Gastrocnemius medialis (tissue), 4 donors: ENCODE measurements at regions not wholly inside any gene's neighbourhood (a gene's known extent, or its start where the extent isn't known, plus 50 kb on each side); places are given as distances from the start of the nearest gene placed in this dataset.

Experiments
- ATAC-seq, 2 donors: fragments of 150-250 bp; one replicate each; pipeline ENCODE4 v1.9.1; 2016
- DNase-seq, 2 donors: peaks; one replicate each; pipeline ENCODE4 v3.0.0-alpha.2; 2019
- H3K27ac ChIP-seq, 4 donors: fragments of 200-600 bp; sonication (generic); 1 replicate in 1 of 4; 2 replicates in 3 of 4; pipeline ENCODE4 v1.5.1; 2016 to 2018; ENCODE audit warnings: mild to moderate bottlenecking in 2 of 4, moderate library complexity in 1 of 4
- H3K27me3 ChIP-seq, 3 donors: fragments of 200-600 bp; sonication (generic) in 2 of 3; 1 replicate in 1 of 3; 2 replicates in 2 of 3; pipeline versions ENCODE4 v1.5.1 to v1.6.0; 2016 to 2019; ENCODE audit warnings: mild to moderate bottlenecking in 1 of 3, moderate library complexity in 1 of 3
- H3K36me3 ChIP-seq, 2 donors: fragments of 200-600 bp; sonication (generic) in 1 of 2; one replicate each; pipeline ENCODE4 v1.5.1; 2017 to 2018
- H3K4me1 ChIP-seq, 2 donors: fragments of 200-600 bp; sonication (generic) in 1 of 2; one replicate each; pipeline ENCODE4 v1.5.1; 2016 to 2017; ENCODE audit warnings: mild to moderate bottlenecking in 2 of 2
- H3K4me3 ChIP-seq, 4 donors: fragments of 200-600 bp; sonication (generic) in 3 of 4; 1 replicate in 1 of 4; 2 replicates in 3 of 4; pipeline ENCODE4 v1.5.1; 2016 to 2019; ENCODE audit warnings: mild to moderate bottlenecking in 2 of 4
- H3K9me3 ChIP-seq, 3 donors: fragments of 200-600 bp; sonication (generic) in 2 of 3; 1 replicate in 1 of 3; 2 replicates in 2 of 3; pipeline ENCODE4 v1.5.1; 2016 to 2019
- CTCF ChIP-seq, 5 experiments: fragments of 450-650 bp in 3 of 5; fragments of 200-600 bp in 2 of 5; sonication (generic) in 2 of 5; IDR thresholded peaks in 4 of 5; conservative IDR thresholded peaks in 1 of 5; 1 replicate in 4 of 5; 2 replicates in 1 of 5; pipeline ENCODE4 v1.5.1; 2016 to 2019; ENCODE audit warnings: antibody characterized with exemption in 5 of 5, mild to moderate bottlenecking in 3 of 5, moderate library complexity in 3 of 5
- POLR2A ChIP-seq, 2 donors: fragments of 450-650 bp; IDR thresholded peaks; one replicate each; pipeline ENCODE4 v1.6.1; 2017; ENCODE audit warnings: antibody characterized with exemption in 2 of 2, mild to moderate bottlenecking in 2 of 2, moderate library complexity in 2 of 2
- in situ Hi-C, 4 donors: fragments of 200-750 bp; cut with MboI; loops; one replicate each; pipeline versions ENCODE4 v1.15.0 to v1.8.0; 2017; ENCODE audit warnings: low sequenced_read_pairs in 4 of 4
- intact Hi-C: fragments of 100-400 bp; cut with DNase I; formaldehyde crosslinking; loops from one replicate; pipeline ENCODE4 v1.15.1; 2023; ENCODE audit warnings: low total_unique reads

GRCh38 chr22:49013707-49014106 lies 814.0 kb downstream of the BRD1 start:
- DNase-seq (no peak), ATAC-seq (no peak)
- no peaks in the 10 kb centered on the region for H3K27me3 ChIP-seq
- intact Hi-C loops (no loop called here), in situ Hi-C loops (no loop called here)
- H3K4me1 ChIP-seq = no peaks in the 10 kb centered on the region
- no peak overlapping the region for H3K4me3 ChIP-seq
- no peaks in the 10 kb centered on the region for H3K9me3 ChIP-seq
- TF ChIP-seq CTCF (IDR thresholded peaks at IDR 0.05 in 4 of 5, conservative IDR thresholded peaks at IDR 0.05 in 1 of 5) (no peak), POLR2A (IDR thresholded peaks at IDR 0.05) (no peak)
- H3K36me3 ChIP-seq = no peaks in the 10 kb centered on the region
- no peak overlapping the region for H3K27ac ChIP-seq

- Histone ChIP-seq H3K4me3 (no peak overlapping the region), H3K4me1 (no peaks in the 10 kb centered on the region), H3K27ac (no peak overlapping the region), H3K9me3 (no peaks in the 10 kb centered on the region), H3K36me3 (no peaks in the 10 kb centered on the region), H3K27me3 (peaks cover 0 to 3% (median 0%) of the 10 kb centered on the region in 3 donors)
- ATAC-seq (no peak), DNase-seq (no peak)
- intact Hi-C loops (no loop called here), in situ Hi-C loops (no loop called here)
- TF ChIP-seq POLR2A (IDR thresholded peaks at IDR 0.05) (no peak), CTCF (IDR thresholded peaks at IDR 0.05 in 4 of 5, conservative IDR thresholded peaks at IDR 0.05 in 1 of 5) (no peak)
Measured at GRCh38 chr22:49012712-49013395, 814.8 kb downstream of the BRD1 start.

- in situ Hi-C loops = no loop called here
Measured at GRCh38 chr22:49011769-49012648, 815.7 kb downstream of the BRD1 start.

GRCh38 chr22:49011379-49011768 lies 816.3 kb downstream of the BRD1 start:
- Histone ChIP-seq H3K4me3 (no peak overlapping the region), H3K27ac (no peak overlapping the region), H3K27me3 (peaks cover 0 to 3% (median 0%) of the 10 kb centered on the region in 3 donors), H3K9me3 (no peaks in the 10 kb centered on the region), H3K36me3 (no peaks in the 10 kb centered on the region), H3K4me1 (no peaks in the 10 kb centered on the region)
- in situ Hi-C loops = no loop called here
- intact Hi-C loops = no loop called here
- TF ChIP-seq POLR2A (IDR thresholded peaks at IDR 0.05) = no peak
- no peak for TF ChIP-seq CTCF (IDR thresholded peaks at IDR 0.05 in 4 of 5, conservative IDR thresholded peaks at IDR 0.05 in 1 of 5)
- DNase-seq = no peak
- ATAC-seq = no peak

More at GRCh38 chr22:49011769-49012648, 815.7 kb downstream of the BRD1 start:
- no peaks in the 10 kb centered on the region for H3K36me3 ChIP-seq
- H3K9me3 ChIP-seq = no peaks in the 10 kb centered on the region
- TF ChIP-seq POLR2A (IDR thresholded peaks at IDR 0.05) (no peak), CTCF (IDR thresholded peaks at IDR 0.05 in 4 of 5, conservative IDR thresholded peaks at IDR 0.05 in 1 of 5) (no peak)
- H3K27ac ChIP-seq = no peak overlapping the region
- ATAC-seq (no peak), DNase-seq (no peak)
- intact Hi-C loops = no loop called here
- no peaks in the 10 kb centered on the region for H3K4me1 ChIP-seq
- H3K27me3 ChIP-seq = peaks cover 0 to 3% (median 0%) of the 10 kb centered on the region in 3 donors
- H3K4me3 ChIP-seq = no peak overlapping the region
